GM06990 (cell line): ENCODE measurements at regions not wholly inside any gene's neighbourhood (a gene's known extent, or its start where the extent isn't known, plus 50 kb on each side); places are given as distances from the start of the nearest gene placed in this dataset.

Experiments used
- DNase-seq: peaks from one replicate; pipeline ENCODE4 v3.0.0-alpha.2; 2011; ENCODE audit not compliant: insufficient read length; ENCODE audit errors: extremely low read depth
- H3K27me3 ChIP-seq: replicated peaks from 2 replicates; pipeline ENCODE4 v1.6.0; 2011; ENCODE audit warnings: low read length; ENCODE audit not compliant: control insufficient read depth, insufficient read depth
- H3K36me3 ChIP-seq: 2 replicates; pipeline ENCODE4 v1.5.1; 2011; ENCODE audit warnings: low read length; ENCODE audit not compliant: control insufficient read depth, insufficient read depth
- H3K4me3 ChIP-seq: replicated peaks from 2 replicates; pipeline ENCODE4 v1.5.1; 2011; ENCODE audit warnings: low read depth, mild to moderate bottlenecking, control low read depth, low read length
- CTCF ChIP-seq: IDR thresholded peaks from 2 replicates; pipeline ENCODE4 v1.5.1; 2011; ENCODE audit warnings: low read length, control low read depth, mild to moderate bottlenecking, inconsistent platforms; ENCODE audit not compliant: insufficient read depth, poor library complexity, severe bottlenecking

- no peaks in the 10 kb centered on the region for H3K27me3 ChIP-seq
- H3K36me3 ChIP-seq, result no peaks in the 10 kb centered on the region
- no peak for DNase-seq
- TF ChIP-seq CTCF, result no peak
- H3K4me3 ChIP-seq, result no peak overlapping the region
These were observed 127.3 kb downstream of the RAP2B start for GRCh38 chr3:153289334-153289808.

GRCh38 chr3:153290268-153291015 lies 128.4 kb downstream of the RAP2B start:
- peak; percentile 18 for TF ChIP-seq CTCF
- no peaks in the 10 kb centered on the region for H3K36me3 ChIP-seq
- DNase-seq, result no peak
- no peaks in the 10 kb centered on the region for H3K27me3 ChIP-seq
- no peak overlapping the region for H3K4me3 ChIP-seq

- Histone ChIP-seq H3K36me3 (no peaks in the 10 kb centered on the region), H3K27me3 (no peaks in the 10 kb centered on the region), H3K4me3 (no peak overlapping the region)
- peak; percentile 73 for TF ChIP-seq CTCF
- DNase-seq, result no peak
These were observed 129.1 kb downstream of the RAP2B start for GRCh38 chr3:153291059-153291685.

- TF ChIP-seq CTCF, result no peak
- Histone ChIP-seq H3K27me3 (no peaks in the 10 kb centered on the region), H3K36me3 (no peaks in the 10 kb centered on the region), H3K4me3 (no peak overlapping the region)
- no peak for DNase-seq
These were observed 131.2 kb downstream of the RAP2B start for GRCh38 chr3:153293265-153293664.

GRCh38 chr3:153295901-153296300 lies 133.9 kb downstream of the RAP2B start:
- DNase-seq, result no peak
- no peak for TF ChIP-seq CTCF
- Histone ChIP-seq H3K4me3 (no peak overlapping the region), H3K36me3 (no peaks in the 10 kb centered on the region), H3K27me3 (no peaks in the 10 kb centered on the region)

- no peaks in the 10 kb centered on the region for H3K36me3 ChIP-seq
- H3K4me3 ChIP-seq, result no peak overlapping the region
- H3K27me3 ChIP-seq, result no peaks in the 10 kb centered on the region
- DNase-seq, result no peak
- no peak for TF ChIP-seq CTCF
These were observed 143.2 kb downstream of the RAP2B start for GRCh38 chr3:153305189-153305588.
